SK-N-SH treated with all-trans-retinoic acid at 6 μM for 48 hours (cell line): ENCODE measurements at regions not wholly inside any gene's neighbourhood (a gene's known extent, or its start where the extent isn't known, plus 50 kb on each side); places are given as distances from the start of the nearest gene placed in this dataset.

Experiments
- CREB5 ChIP-seq: fragments of 250-450 bp; sonication (Bioruptor Pico); IDR thresholded peaks from 2 replicates; pipeline ENCODE4 v1.5.1; 2020; ENCODE audit warnings: low read depth, mild to moderate bottlenecking, moderate library complexity
- CSDC2 ChIP-seq: fragments of 250-450 bp; sonication (Bioruptor Pico); IDR thresholded peaks from 2 replicates; pipeline ENCODE4 v1.5.0; 2020; ENCODE audit warnings: mild to moderate bottlenecking, moderate library complexity
- RARB ChIP-seq: fragments of 250-450 bp; sonication (Bioruptor Pico); IDR thresholded peaks from 2 replicates; pipeline ENCODE4 v1.8.0; 2021; ENCODE audit warnings: mild to moderate bottlenecking, moderate library complexity
- TF ChIP-seq, protein P1 (sequence below): fragments of 250-450 bp; sonication (Bioruptor Pico); IDR thresholded peaks from 2 replicates; pipeline ENCODE4 v1.8.0; 2020; ENCODE audit warnings: mild to moderate bottlenecking, moderate library complexity, borderline replicate concordance

GRCh38 chr21:27225151-27225550 is 258.3 kb upstream of the ADAMTS5 start:
- TF ChIP-seq RARB (CRISPR knock-in tag) (no peak), CSDC2 (CRISPR knock-in tag) (no peak), CREB5 (CRISPR knock-in tag) (no peak)
- TF ChIP-seq, protein P1, sequence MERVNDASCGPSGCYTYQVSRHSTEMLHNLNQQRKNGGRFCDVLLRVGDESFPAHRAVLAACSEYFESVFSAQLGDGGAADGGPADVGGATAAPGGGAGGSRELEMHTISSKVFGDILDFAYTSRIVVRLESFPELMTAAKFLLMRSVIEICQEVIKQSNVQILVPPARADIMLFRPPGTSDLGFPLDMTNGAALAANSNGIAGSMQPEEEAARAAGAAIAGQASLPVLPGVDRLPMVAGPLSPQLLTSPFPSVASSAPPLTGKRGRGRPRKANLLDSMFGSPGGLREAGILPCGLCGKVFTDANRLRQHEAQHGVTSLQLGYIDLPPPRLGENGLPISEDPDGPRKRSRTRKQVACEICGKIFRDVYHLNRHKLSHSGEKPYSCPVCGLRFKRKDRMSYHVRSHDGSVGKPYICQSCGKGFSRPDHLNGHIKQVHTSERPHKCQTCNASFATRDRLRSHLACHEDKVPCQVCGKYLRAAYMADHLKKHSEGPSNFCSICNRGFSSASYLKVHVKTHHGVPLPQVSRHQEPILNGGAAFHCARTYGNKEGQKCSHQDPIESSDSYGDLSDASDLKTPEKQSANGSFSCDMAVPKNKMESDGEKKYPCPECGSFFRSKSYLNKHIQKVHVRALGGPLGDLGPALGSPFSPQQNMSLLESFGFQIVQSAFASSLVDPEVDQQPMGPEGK (CRISPR knock-in tag): no peak
